ENCODE measurements at regions not wholly inside any gene's neighbourhood (a gene's known extent, or its start where the extent isn't known, plus 50 kb on each side); places are given as distances from the start of the nearest gene placed in this dataset.

- Histone ChIP-seq H3K9me3 (no peaks in the 10 kb centered on the region), H3K4me3 (no peak overlapping the region), H3K27me3 (no peaks in the 10 kb centered on the region), H3K27ac (no peak overlapping the region), H3K36me3 (no peaks in the 10 kb centered on the region), H3K4me1 (no peaks in the 10 kb centered on the region)
- intact Hi-C loops (cut with DNase I) = no loop called here
- TF ChIP-seq CTCF (IDR thresholded peaks at IDR 0.05) = no peak
- no peak for DNase-seq (ENCODE audit: low spot score in 2 of 2)
These were observed 217.5 kb upstream of the PLXNA2 start for GRCh38 chr1:208461680-208462079.

- Histone ChIP-seq H3K27ac (no peak overlapping the region), H3K4me1 (no peaks in the 10 kb centered on the region), H3K27me3 (no peaks in the 10 kb centered on the region), H3K9me3 (no peaks in the 10 kb centered on the region), H3K36me3 (no peaks in the 10 kb centered on the region), H3K4me3 (no peak overlapping the region)
- no peak for TF ChIP-seq CTCF (IDR thresholded peaks at IDR 0.05)
- intact Hi-C loops (cut with DNase I) = no loop called here
- no peak for DNase-seq (ENCODE audit: low spot score in 2 of 2)
These were observed 218.6 kb upstream of the PLXNA2 start for GRCh38 chr1:208462761-208463160.

- Histone ChIP-seq H3K36me3 (no peaks in the 10 kb centered on the region), H3K4me3 (no peak overlapping the region), H3K27me3 (no peaks in the 10 kb centered on the region), H3K9me3 (no peaks in the 10 kb centered on the region), H3K27ac (no peak overlapping the region), H3K4me1 (no peaks in the 10 kb centered on the region)
- DNase-seq (ENCODE audit: low spot score in 2 of 2) = no peak
- intact Hi-C loops (cut with DNase I) = no loop called here
- TF ChIP-seq CTCF (IDR thresholded peaks at IDR 0.05) = no peak
These were observed 221.1 kb upstream of the PLXNA2 start for GRCh38 chr1:208465266-208465665.

- intact Hi-C loops (cut with DNase I) = no loop called here
These were observed 221.8 kb upstream of the PLXNA2 start for GRCh38 chr1:208465786-208466590.

GRCh38 chr1:208467151-208467780 lies 223.1 kb upstream of the PLXNA2 start:
- no peak for TF ChIP-seq CTCF (IDR thresholded peaks at IDR 0.05)
- H3K27me3 ChIP-seq = no peaks in the 10 kb centered on the region
- no peaks in the 10 kb centered on the region for H3K9me3 ChIP-seq
- DNase-seq (ENCODE audit: low spot score in 2 of 2) = no peak
- H3K4me1 ChIP-seq = no peaks in the 10 kb centered on the region
- H3K27ac ChIP-seq = no peak overlapping the region
- intact Hi-C loops (cut with DNase I) = no loop called here
- no peak overlapping the region for H3K4me3 ChIP-seq
- H3K36me3 ChIP-seq = no peaks in the 10 kb centered on the region

More at GRCh38 chr1:208465786-208466590, 221.8 kb upstream of the PLXNA2 start:
- H3K4me3 ChIP-seq = no peak overlapping the region
- no peak overlapping the region for H3K27ac ChIP-seq
- no peaks in the 10 kb centered on the region for H3K27me3 ChIP-seq
- no peaks in the 10 kb centered on the region for H3K4me1 ChIP-seq
- DNase-seq (ENCODE audit: low spot score in 2 of 2) = no peak
- no peaks in the 10 kb centered on the region for H3K9me3 ChIP-seq
- TF ChIP-seq CTCF (IDR thresholded peaks at IDR 0.05) = no peak
- H3K36me3 ChIP-seq = no peaks in the 10 kb centered on the region

Measured in ascending aorta (tissue), 2 donors.